Activated CD4-positive, alpha-beta T cell treated with anti-CD3 and anti-CD28 coated beads for 24 hours (primary cell): ENCODE measurements at regions not wholly inside any gene's neighbourhood (a gene's known extent, or its start where the extent isn't known, plus 50 kb on each side); places are given as distances from the start of the nearest gene placed in this dataset.
"Not testable (repeated sequence)": the region's sequence is repeated elsewhere in the genome, so short reads cannot be mapped to it uniquely, and the experiment has no call there.

ENCODE experiments used
- DNase-seq, 2 donors: peaks; one replicate each; pipeline ENCODE4 v3.0.0-alpha.2; 2020; ENCODE audit warnings: low read depth in 2 of 2

DNA sequence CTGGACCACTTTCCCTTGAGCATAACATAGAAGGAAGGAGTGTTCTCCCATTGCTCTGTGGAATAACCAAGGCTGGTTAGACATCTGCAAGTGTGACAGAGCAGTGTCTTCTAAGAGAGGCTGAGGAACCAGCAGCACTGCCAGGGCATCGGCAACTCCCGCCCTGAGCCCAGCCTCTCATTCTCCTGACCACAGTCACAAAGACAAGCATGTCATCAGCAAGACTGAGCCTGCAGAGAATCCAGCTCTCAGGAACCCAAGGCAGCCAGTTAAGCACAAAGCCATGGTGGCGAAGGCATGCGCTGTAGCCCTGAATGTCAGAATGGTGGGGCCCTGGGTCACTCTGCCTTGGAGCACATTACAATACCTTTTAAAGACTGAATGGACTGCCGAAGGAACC is 253.9 kb downstream of the AGTPBP1 start:
- DNase-seq, result no peak

- no peak for DNase-seq
Observed at GRCh38 chr9:85484235-85484634, 257.5 kb downstream of the AGTPBP1 start.

DNA sequence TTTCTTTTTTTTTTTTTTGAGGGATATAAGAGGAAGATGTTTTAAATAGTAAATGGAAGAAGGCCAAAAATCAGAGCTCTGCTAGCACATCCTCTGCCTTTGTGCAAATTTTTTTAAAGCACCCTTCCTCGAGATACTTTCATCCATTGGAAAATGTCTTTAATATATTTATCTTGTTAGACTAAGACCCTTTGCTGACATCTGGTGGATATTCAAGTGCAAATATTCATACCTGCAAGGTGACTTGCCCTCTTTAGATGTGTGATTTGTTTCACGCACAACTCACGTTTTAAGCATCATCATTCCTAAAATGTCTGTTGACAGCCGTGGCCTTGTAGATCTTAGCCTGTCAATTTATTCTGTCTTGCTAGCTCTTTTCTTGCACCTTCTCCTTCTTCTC is 258.5 kb downstream of the AGTPBP1 start:
- no peak for DNase-seq

DNA sequence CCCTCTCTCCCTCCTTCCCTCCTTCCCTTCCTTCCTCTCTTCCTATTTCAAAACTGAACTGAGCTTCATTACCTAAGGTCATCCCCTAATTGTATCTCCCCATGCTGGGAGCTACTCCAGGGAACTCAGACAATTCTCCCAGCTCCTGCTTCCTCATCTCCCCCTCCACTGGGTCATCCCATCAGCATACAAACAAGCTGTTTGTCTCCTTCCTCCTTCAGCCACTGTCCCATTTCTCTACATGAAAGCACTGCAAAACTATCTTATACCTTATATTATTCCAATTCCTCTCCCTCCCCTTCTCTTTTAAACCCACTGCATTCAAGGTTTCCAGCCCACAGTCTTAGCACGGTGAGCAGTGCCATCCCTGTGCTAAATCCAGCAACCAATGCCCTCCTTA is 262.4 kb downstream of the AGTPBP1 start:
- DNase-seq, result no peak

GRCh38 chr9:85478847-85479246 is 262.9 kb downstream of the AGTPBP1 start:
- no peak for DNase-seq

GRCh38 chr9:85474896-85475295 is 266.9 kb downstream of the AGTPBP1 start:
- DNase-seq, result not testable (repeated sequence)

DNA sequence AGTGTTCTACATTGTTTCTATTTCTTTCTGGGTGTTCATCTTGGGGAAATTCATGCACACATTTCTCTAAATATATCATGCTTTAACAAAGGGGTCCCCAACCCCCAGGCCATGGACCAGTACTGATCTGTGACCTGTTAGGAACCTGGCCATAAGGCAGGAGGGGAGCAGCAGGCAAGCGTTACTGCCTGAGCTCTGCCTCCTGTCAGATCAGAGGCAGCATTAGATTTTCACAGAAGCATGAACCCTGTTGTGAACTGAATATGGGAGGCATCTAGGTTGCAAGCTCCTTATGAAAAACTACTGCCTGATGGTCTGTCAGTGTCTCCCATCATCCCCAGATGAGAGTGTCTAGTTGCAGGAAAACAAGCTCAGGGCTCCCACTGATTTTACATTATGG is 270.0 kb downstream of the AGTPBP1 start:
- no peak for DNase-seq

DNA sequence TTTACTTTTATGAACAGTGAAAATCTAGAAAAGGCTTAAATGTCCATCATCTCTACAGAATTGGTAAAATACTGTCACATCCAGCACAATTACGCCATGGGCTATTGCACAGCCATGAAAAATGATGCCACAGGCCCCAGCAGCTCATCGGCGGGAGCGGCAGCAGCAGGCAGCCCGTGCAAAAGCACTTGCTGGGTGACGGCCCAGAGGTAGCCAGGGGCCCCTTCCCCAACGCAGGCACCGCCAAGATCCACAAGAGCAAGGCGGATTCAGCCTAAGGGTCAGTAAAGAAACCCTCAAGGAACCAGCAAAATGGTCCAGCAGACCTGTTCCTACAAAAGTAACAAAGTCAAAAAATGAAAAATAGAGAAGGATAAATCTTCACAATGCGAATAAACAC is 272.7 kb downstream of the AGTPBP1 start:
- DNase-seq, result no peak

GRCh38 chr9:85466834-85467233 is 274.9 kb downstream of the AGTPBP1 start:
- DNase-seq, result no peak

- not testable (repeated sequence) for DNase-seq
Observed at GRCh38 chr9:85458114-85458864, 283.5 kb downstream of the AGTPBP1 start.

DNA sequence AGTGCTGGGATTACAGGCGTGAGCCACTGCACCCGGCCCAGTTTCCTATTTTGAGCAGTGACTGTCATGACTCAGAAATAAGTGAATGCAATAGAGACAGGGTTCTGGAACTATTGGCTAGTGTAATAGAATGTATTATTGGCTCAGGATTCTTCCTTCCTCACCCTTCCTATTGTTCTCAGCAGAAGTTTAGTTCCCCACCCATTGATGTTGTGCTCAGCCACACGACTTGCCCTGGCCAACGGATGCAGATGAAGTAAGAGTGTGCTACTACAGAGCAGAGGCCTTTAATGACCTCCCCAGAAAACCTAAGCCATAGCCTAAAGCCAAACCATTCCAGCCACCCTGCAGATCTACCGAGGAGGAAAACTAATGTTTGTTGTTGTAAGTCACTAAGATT is 287.9 kb downstream of the AGTPBP1 start:
- no peak for DNase-seq

- DNase-seq, result no peak
Observed at GRCh38 chr9:85452841-85453240, 288.9 kb downstream of the AGTPBP1 start.

- DNase-seq, result no peak
Observed at GRCh38 chr9:85451680-85452079, 290.1 kb downstream of the AGTPBP1 start.

DNA sequence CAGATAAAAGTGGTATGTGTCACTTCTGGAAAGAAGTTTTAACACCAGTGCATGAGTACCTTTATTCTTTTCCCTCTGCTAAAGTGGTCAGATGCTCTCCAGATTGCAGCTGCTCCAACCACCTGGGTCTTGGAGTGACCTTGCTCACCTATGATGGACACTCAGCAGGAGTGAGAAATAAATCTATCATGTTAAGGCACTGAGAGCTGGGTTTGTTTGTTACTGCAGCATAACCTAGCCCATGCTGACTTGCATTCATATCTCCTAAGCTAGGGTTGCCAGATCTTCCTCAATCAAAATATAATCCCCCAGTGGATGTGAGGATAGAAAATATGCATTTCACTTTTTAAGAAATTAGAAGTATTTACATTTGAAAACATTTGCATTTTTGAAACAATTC is 295.9 kb downstream of the AGTPBP1 start:
- no peak for DNase-seq

- DNase-seq, result no peak
Observed at GRCh38 chr9:85444243-85444642, 297.5 kb downstream of the AGTPBP1 start.

- DNase-seq, result no peak
Observed at GRCh38 chr9:85443190-85443598, 298.6 kb downstream of the AGTPBP1 start.

DNA sequence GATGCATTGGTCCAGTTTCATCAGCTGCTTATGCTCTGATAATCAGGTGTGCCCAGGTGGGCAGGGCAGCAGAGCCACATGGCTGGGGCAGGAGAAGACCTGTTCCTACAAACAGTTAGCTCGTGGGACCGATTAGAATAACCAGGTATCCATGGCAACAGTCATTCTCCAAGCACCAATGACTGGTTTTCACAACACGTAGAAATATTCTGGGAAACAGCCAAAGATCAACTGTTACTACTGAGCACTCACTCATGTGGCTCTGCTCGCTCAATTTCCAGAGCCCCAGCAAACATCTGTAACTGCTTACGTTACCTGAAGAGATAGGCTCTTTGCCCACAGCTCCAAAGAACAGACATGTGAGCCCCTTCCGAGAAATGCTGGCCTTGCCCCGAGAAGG is 302.0 kb downstream of the AGTPBP1 start:
- no peak for DNase-seq

DNA sequence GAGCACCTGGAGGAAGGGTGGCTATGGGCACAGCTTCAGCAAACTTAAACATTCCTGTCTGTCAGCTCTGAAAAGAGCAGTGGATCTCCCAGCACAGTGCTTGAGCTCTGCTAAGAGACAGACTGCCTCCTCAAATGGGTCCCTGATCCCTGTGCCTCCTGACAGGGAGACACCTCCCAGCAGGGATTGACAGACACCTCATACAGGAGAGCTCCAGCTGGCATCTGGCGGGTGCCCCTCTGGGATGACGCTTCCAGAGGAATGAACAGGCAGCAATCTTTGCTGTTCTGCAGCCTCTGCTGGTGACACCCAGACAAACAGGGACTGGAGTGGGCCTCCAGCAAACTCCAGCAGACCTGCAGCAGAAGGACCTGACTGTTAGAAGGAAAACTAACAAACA is 307.8 kb downstream of the AGTPBP1 start:
- DNase-seq, result not testable (repeated sequence)

GRCh38 chr9:85433551-85433950 is 308.2 kb downstream of the AGTPBP1 start:
- DNase-seq, result not testable (repeated sequence)

DNA sequence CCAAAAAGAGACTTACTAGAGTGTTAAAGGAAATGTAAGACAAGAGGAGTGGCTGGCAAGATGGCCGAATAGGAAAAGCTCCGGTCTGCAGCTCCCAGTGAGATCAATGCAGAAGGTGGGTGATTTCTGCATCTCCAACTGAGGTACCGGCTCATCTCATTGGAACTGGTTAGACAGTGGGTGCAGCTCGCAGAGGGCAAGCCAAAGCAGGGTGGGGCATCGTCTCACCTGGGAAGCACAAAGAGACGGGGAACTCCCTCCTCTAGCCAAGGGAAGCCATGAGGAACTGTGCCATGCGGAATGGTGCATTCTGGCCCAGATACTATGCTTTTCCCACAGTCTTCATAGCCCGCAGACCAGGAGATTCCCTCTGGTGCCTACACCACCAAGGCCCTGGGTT is 308.7 kb downstream of the AGTPBP1 start:
- DNase-seq, result no peak

DNA sequence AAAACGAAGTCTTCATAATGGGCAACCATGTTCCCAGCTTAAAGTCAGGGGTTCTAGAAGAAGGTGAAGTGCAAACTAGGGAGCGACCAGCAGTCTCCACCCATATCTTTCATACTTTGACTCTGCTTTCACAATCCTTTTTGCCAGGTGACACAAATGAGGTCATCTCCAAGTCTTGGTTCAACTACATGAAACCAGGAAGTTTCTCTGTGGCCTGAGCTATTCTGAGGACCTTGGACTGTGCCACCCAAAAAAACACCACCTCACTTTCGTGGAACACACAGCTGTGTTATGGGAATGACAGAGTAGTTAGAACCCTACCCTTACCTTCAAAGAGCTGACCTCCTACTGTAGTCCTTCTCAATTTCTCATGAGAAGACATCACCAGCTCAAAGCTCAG is 309.2 kb downstream of the AGTPBP1 start:
- no peak for DNase-seq

- no peak for DNase-seq
Observed at GRCh38 chr9:85431339-85432102, 310.2 kb downstream of the AGTPBP1 start.

- DNase-seq, result no peak
Observed at GRCh38 chr9:85430659-85431338, 311.0 kb downstream of the AGTPBP1 start.
